Stimulated activated naive B cell treated with anti-CD40 and anti-IgM and Interleukin-4, amounts not matched to agents 10 μg/mL and 1 μg/mL and 100 μg/mL, for 72 hours (primary cell): ENCODE measurements at regions not wholly inside any gene's neighbourhood (a gene's known extent, or its start where the extent isn't known, plus 50 kb on each side); places are given as distances from the start of the nearest gene placed in this dataset.

ENCODE experiments used
- ATAC-seq, 2 donors: fragments of 150-1000 bp; cut with Tn5 transposase; replicated peaks; 2 replicates each; pipeline ENCODE4 v1.10.0; 2021; ENCODE audit warnings: moderate library complexity in 1 of 2
- DNase-seq: peaks from one replicate; pipeline ENCODE4 v3.0.0; 2021
- H3K27ac Mint-ChIP-seq: one replicate; pipeline ENCODE4 v1.8.0; 2022; ENCODE audit warnings: mild to moderate bottlenecking, mixed read lengths
- H3K27me3 Mint-ChIP-seq, 2 donors: one replicate each; pipeline ENCODE4 v1.8.0; 2022; ENCODE audit warnings: mixed read lengths in 2 of 2
- H3K36me3 Mint-ChIP-seq, 2 donors: one replicate each; pipeline ENCODE4 v1.8.0; 2022; ENCODE audit warnings: mixed read lengths in 2 of 2, mild to moderate bottlenecking in 1 of 2
- H3K4me1 Mint-ChIP-seq, 2 donors: one replicate each; pipeline ENCODE4 v1.8.0; 2022; ENCODE audit warnings: mixed read lengths in 2 of 2, mild to moderate bottlenecking in 1 of 2
- H3K4me3 Mint-ChIP-seq, 2 donors: one replicate each; pipeline ENCODE4 v1.8.0; 2022; ENCODE audit warnings: mild to moderate bottlenecking in 2 of 2, mixed read lengths in 2 of 2, moderate library complexity in 1 of 2
- H3K9me3 Mint-ChIP-seq, 2 donors: one replicate each; pipeline ENCODE4 v1.8.0; 2022; ENCODE audit warnings: mixed read lengths in 2 of 2, mild to moderate bottlenecking in 1 of 2

- H3K27ac Mint-ChIP-seq: no peak overlapping the region
- no peaks in the 10 kb centered on the region for H3K27me3 Mint-ChIP-seq
- H3K4me1 Mint-ChIP-seq: no peaks in the 10 kb centered on the region
- DNase-seq (no peak), ATAC-seq (no peak)
- peaks cover 4 to 7% of the 10 kb centered on the region in 2 donors for H3K9me3 Mint-ChIP-seq
- H3K36me3 Mint-ChIP-seq: no peaks in the 10 kb centered on the region
- no peak overlapping the region for H3K4me3 Mint-ChIP-seq
Observed at GRCh38 chr3:154515921-154516320, 85.9 kb upstream of the GPR149 start.

GRCh38 chr3:154510780-154511179, 80.8 kb upstream of the GPR149 start:
- no peaks in the 10 kb centered on the region for H3K27me3 Mint-ChIP-seq
- no peak overlapping the region for H3K4me3 Mint-ChIP-seq
- H3K4me1 Mint-ChIP-seq: no peaks in the 10 kb centered on the region
- H3K9me3 Mint-ChIP-seq: peaks cover 2 to 4% of the 10 kb centered on the region in 2 donors
- H3K27ac Mint-ChIP-seq: no peak overlapping the region
- ATAC-seq (no peak), DNase-seq (no peak)
- no peaks in the 10 kb centered on the region for H3K36me3 Mint-ChIP-seq

GRCh38 chr3:154507727-154508126, 77.7 kb upstream of the GPR149 start:
- no peaks in the 10 kb centered on the region for H3K9me3 Mint-ChIP-seq
- ATAC-seq: no peak
- H3K36me3 Mint-ChIP-seq: no peaks in the 10 kb centered on the region

GRCh38 chr3:154496978-154497377, 67.0 kb upstream of the GPR149 start:
- H3K4me3 Mint-ChIP-seq: no peak overlapping the region
- peaks cover 0 to 2% of the 10 kb centered on the region in 2 donors for H3K9me3 Mint-ChIP-seq
- DNase-seq: no peak
- H3K27ac Mint-ChIP-seq: no peak overlapping the region
- no peaks in the 10 kb centered on the region for H3K36me3 Mint-ChIP-seq
- no peaks in the 10 kb centered on the region for H3K4me1 Mint-ChIP-seq
- ATAC-seq: peak in 1 of 2 donors; percentile 23
- no peaks in the 10 kb centered on the region for H3K27me3 Mint-ChIP-seq

More at GRCh38 chr3:154507727-154508126, 77.7 kb upstream of the GPR149 start:
- H3K4me3 Mint-ChIP-seq: no peak overlapping the region
- no peak overlapping the region for H3K27ac Mint-ChIP-seq
- H3K4me1 Mint-ChIP-seq: no peaks in the 10 kb centered on the region
- no peaks in the 10 kb centered on the region for H3K27me3 Mint-ChIP-seq
- DNase-seq: no peak

GRCh38 chr3:154496540-154496939, 66.5 kb upstream of the GPR149 start:
- DNase-seq (no peak), ATAC-seq (no peak)
- Mint-ChIP-seq H3K27ac (no peak overlapping the region), H3K4me1 (no peaks in the 10 kb centered on the region), H3K9me3 (peaks cover 0 to 2% of the 10 kb centered on the region in 2 donors), H3K4me3 (no peak overlapping the region), H3K36me3 (no peaks in the 10 kb centered on the region), H3K27me3 (no peaks in the 10 kb centered on the region)

GRCh38 chr3:154486949-154487348, 57.0 kb upstream of the GPR149 start:
- no peak for ATAC-seq
- Mint-ChIP-seq H3K4me1 (no peaks in the 10 kb centered on the region), H3K9me3 (peaks cover 0 to 3% of the 10 kb centered on the region in 2 donors), H3K27ac (no peak overlapping the region), H3K36me3 (no peaks in the 10 kb centered on the region), H3K27me3 (no peaks in the 10 kb centered on the region), H3K4me3 (no peak overlapping the region)
- no peak for DNase-seq

- Mint-ChIP-seq H3K27me3 (no peaks in the 10 kb centered on the region), H3K36me3 (no peaks in the 10 kb centered on the region), H3K4me1 (no peaks in the 10 kb centered on the region), H3K9me3 (peaks cover 0 to under 1% of the 10 kb centered on the region in 2 donors), H3K27ac (no peak overlapping the region), H3K4me3 (no peak overlapping the region)
- no peak for DNase-seq
- no peak for ATAC-seq
Observed at GRCh38 chr3:154482507-154482906, 52.5 kb upstream of the GPR149 start.

GRCh38 chr3:154480033-154480432, 50.0 kb upstream of the GPR149 start:
- no peak overlapping the region for H3K4me3 Mint-ChIP-seq
- no peaks in the 10 kb centered on the region for H3K4me1 Mint-ChIP-seq
- ATAC-seq: peak; percentile 50 to 51

More at GRCh38 chr3:154480033-154480432, 50.0 kb upstream of the GPR149 start:
- Mint-ChIP-seq H3K27ac (no peak overlapping the region), H3K36me3 (no peaks in the 10 kb centered on the region), H3K9me3 (peaks cover 0 to 3% of the 10 kb centered on the region in 2 donors), H3K27me3 (no peaks in the 10 kb centered on the region)
- DNase-seq: no peak
